GM06990 (cell line): ENCODE measurements at regions not wholly inside any gene's neighbourhood (a gene's known extent, or its start where the extent isn't known, plus 50 kb on each side); places are given as distances from the start of the nearest gene placed in this dataset.

ENCODE experiments used
- DNase-seq: peaks from one replicate; pipeline ENCODE4 v3.0.0-alpha.2; 2011; ENCODE audit not compliant: insufficient read length; ENCODE audit errors: extremely low read depth
- H3K27me3 ChIP-seq: replicated peaks from 2 replicates; pipeline ENCODE4 v1.6.0; 2011; ENCODE audit warnings: low read length; ENCODE audit not compliant: control insufficient read depth, insufficient read depth
- H3K36me3 ChIP-seq: 2 replicates; pipeline ENCODE4 v1.5.1; 2011; ENCODE audit warnings: low read length; ENCODE audit not compliant: control insufficient read depth, insufficient read depth
- H3K4me3 ChIP-seq: replicated peaks from 2 replicates; pipeline ENCODE4 v1.5.1; 2011; ENCODE audit warnings: low read depth, mild to moderate bottlenecking, control low read depth, low read length
- CTCF ChIP-seq: IDR thresholded peaks from 2 replicates; pipeline ENCODE4 v1.5.1; 2011; ENCODE audit warnings: low read length, control low read depth, mild to moderate bottlenecking, inconsistent platforms; ENCODE audit not compliant: insufficient read depth, poor library complexity, severe bottlenecking

DNA sequence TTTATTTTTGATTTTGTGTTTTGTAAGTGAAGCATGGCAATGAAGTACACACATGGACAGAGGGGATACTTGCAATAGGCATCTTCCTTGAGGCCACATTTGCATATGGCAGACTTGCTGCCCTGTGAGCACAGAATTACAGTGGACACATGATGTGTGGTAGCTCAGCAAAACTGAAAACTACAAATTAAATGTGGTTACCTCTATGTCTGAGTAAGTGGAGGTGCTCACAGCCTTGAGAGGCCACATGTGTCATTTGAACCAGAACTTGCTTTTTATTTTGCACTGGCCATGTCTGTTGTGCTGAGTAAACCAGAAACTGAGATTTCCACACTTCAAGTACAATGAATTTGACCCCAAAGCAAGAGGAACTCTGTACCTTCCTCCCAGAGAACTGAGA is 998.5 kb upstream of the NXPH2 start:
- Histone ChIP-seq H3K27me3 (no peaks in the 10 kb centered on the region), H3K36me3 (no peaks in the 10 kb centered on the region), H3K4me3 (no peak overlapping the region)
- DNase-seq, result no peak
- no peak for TF ChIP-seq CTCF

- no peaks in the 10 kb centered on the region for H3K27me3 ChIP-seq
- no peak overlapping the region for H3K4me3 ChIP-seq
- TF ChIP-seq CTCF, result no peak
- no peak for DNase-seq
- H3K36me3 ChIP-seq, result no peaks in the 10 kb centered on the region
These were observed 993.6 kb upstream of the NXPH2 start for GRCh38 chr2:139773720-139774277.

DNA sequence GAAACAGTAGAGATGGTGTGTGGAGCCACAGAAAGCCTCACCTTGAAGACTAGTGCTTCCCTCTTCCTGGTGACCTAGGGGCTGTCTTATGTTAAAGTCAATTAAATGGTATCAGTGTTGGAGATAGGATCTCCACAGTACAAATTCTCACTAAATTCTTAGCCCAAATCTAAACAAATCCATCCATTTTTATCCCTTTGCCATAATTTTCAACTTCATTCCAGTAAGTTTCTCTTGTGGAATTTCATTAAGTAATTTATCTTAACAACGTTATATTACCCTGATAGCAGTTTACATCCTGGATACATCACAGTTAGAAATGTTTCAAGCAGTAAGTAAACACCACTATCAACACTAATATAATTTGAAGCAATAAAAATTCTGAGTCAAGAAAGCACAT is 989.4 kb upstream of the NXPH2 start:
- Histone ChIP-seq H3K27me3 (no peaks in the 10 kb centered on the region), H3K4me3 (no peak overlapping the region), H3K36me3 (no peaks in the 10 kb centered on the region)
- no peak for TF ChIP-seq CTCF
- no peak for DNase-seq

GRCh38 chr2:139763705-139764104 is 983.5 kb upstream of the NXPH2 start:
- no peak for TF ChIP-seq CTCF
- H3K36me3 ChIP-seq, result no peaks in the 10 kb centered on the region
- H3K27me3 ChIP-seq, result no peaks in the 10 kb centered on the region
- H3K4me3 ChIP-seq, result no peak overlapping the region
- DNase-seq, result no peak

GRCh38 chr2:139759000-139759505 is 978.9 kb upstream of the NXPH2 start:
- no peak overlapping the region for H3K4me3 ChIP-seq
- no peaks in the 10 kb centered on the region for H3K27me3 ChIP-seq
- no peaks in the 10 kb centered on the region for H3K36me3 ChIP-seq
- no peak for DNase-seq
- no peak for TF ChIP-seq CTCF

GRCh38 chr2:139746901-139747300 is 966.7 kb upstream of the NXPH2 start:
- TF ChIP-seq CTCF, result no peak
- Histone ChIP-seq H3K4me3 (no peak overlapping the region), H3K36me3 (no peaks in the 10 kb centered on the region), H3K27me3 (no peaks in the 10 kb centered on the region)
- no peak for DNase-seq
